Kidney (tissue), 13 donors: ENCODE measurements at regions not wholly inside any gene's neighbourhood (a gene's known extent, or its start where the extent isn't known, plus 50 kb on each side); places are given as distances from the start of the nearest gene placed in this dataset.

ENCODE experiments used
- DNase-seq, 5 donors: peaks; one replicate each; pipeline ENCODE4 v3.0.0-alpha.2; 2013 to 2020
- FAIRE-seq: peaks from 2 replicates; lab custom pipeline; 2012; peaks lifted over from hg19 to GRCh38; lab: Jason Lieb, UNC
- H3K27ac ChIP-seq, 2 donors: one replicate each; pipeline ENCODE4 v1.7.0; 2013; ENCODE audit warnings: low read depth in 2 of 2, low read length in 2 of 2, inconsistent platforms in 1 of 2
- H3K27me3 ChIP-seq: one replicate; pipeline ENCODE4 v1.7.1; 2013; ENCODE audit warnings: low read length, inconsistent platforms; ENCODE audit not compliant: control insufficient read depth, insufficient read depth
- H3K36me3 ChIP-seq, 3 donors: one replicate each; pipeline versions ENCODE4 v1.7.0 to v1.7.1; 2013; ENCODE audit warnings: low read length in 3 of 3, control low read depth in 1 of 3, inconsistent platforms in 1 of 3; ENCODE audit not compliant: insufficient read depth in 3 of 3, control insufficient read depth in 2 of 3
- H3K4me1 ChIP-seq, 3 donors: one replicate each; pipeline versions ENCODE4 v1.7.0 to v1.7.1; 2013; ENCODE audit warnings: low read length in 3 of 3, inconsistent platforms in 1 of 3, low read depth in 1 of 3; ENCODE audit not compliant: control insufficient read depth in 2 of 3, insufficient read depth in 2 of 3
- H3K4me3 ChIP-seq, 3 donors: one replicate each; pipeline versions ENCODE4 v1.7.0 to v1.8.1; 2013; ENCODE audit warnings: low read length in 3 of 3, control low read depth in 1 of 3, inconsistent platforms in 1 of 3
- H3K9ac ChIP-seq, 3 donors: one replicate each; pipeline versions ENCODE4 v1.7.0 to v1.7.1; 2013; ENCODE audit warnings: low read length in 3 of 3, control low read depth in 1 of 3, inconsistent platforms in 1 of 3
- H3K9me3 ChIP-seq, 3 donors: one replicate each; pipeline versions ENCODE4 v1.7.0 to v1.7.1; 2013; ENCODE audit warnings: low read length in 3 of 3, control low read depth in 1 of 3, inconsistent platforms in 1 of 3; ENCODE audit not compliant: control insufficient read depth in 2 of 3, insufficient read depth in 1 of 3
- intact Hi-C: fragments of 100-400 bp; cut with DNase I; formaldehyde crosslinking; loops from one replicate; pipeline ENCODE4 v1.11.1; 2022
- TF ChIP-seq, protein P1 (sequence below): IDR thresholded peaks from 3 replicates; pipeline ENCODE4 v1.5.1; 2012; ENCODE audit warnings: mild to moderate bottlenecking, moderate library complexity, borderline replicate concordance; ENCODE audit not compliant: insufficient read depth; ENCODE audit errors: extremely low read depth
- donor health status: control.
- donor health status: control.
- donor health status: control.
- donor health status: control.
- donor health status: control.
- donor health status: DM: yes; HTN: yes; CAD: no.
- donor health status: Normal renal cell carcinoma (clear cell type).

DNA sequence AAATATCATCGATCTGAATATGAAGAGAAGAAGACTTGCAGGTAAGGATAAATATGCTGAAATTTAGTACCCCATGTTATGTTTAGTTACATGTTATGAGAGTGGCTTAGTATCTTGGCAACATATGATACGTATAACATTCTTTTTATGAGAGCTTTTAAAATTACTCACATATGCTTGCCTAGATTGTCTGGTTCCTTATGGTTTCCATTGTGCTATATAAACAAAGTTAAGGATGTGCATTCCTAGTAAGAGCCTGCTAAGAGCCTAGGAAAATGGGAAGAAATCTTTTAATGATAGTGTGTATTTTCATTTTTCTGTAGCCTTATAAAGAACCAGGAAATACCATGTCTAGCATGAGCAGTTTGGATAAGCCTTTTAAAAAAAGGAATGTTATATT is 112.0 kb upstream of the KCNN2 start:
- Histone ChIP-seq H3K9me3 (no peaks in the 10 kb centered on the region), H3K27ac (no peak overlapping the region), H3K27me3 (no peaks in the 10 kb centered on the region), H3K4me1 (no peaks in the 10 kb centered on the region), H3K4me3 (no peak overlapping the region), H3K9ac (no peak overlapping the region), H3K36me3 (no peaks in the 10 kb centered on the region)
- FAIRE-seq = no peak
- intact Hi-C loops = no loop called here
- DNase-seq = peak in 2 of 5 donors; percentile 8 to 53
- TF ChIP-seq, protein P1, sequence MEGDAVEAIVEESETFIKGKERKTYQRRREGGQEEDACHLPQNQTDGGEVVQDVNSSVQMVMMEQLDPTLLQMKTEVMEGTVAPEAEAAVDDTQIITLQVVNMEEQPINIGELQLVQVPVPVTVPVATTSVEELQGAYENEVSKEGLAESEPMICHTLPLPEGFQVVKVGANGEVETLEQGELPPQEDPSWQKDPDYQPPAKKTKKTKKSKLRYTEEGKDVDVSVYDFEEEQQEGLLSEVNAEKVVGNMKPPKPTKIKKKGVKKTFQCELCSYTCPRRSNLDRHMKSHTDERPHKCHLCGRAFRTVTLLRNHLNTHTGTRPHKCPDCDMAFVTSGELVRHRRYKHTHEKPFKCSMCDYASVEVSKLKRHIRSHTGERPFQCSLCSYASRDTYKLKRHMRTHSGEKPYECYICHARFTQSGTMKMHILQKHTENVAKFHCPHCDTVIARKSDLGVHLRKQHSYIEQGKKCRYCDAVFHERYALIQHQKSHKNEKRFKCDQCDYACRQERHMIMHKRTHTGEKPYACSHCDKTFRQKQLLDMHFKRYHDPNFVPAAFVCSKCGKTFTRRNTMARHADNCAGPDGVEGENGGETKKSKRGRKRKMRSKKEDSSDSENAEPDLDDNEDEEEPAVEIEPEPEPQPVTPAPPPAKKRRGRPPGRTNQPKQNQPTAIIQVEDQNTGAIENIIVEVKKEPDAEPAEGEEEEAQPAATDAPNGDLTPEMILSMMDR = no peak

DNA sequence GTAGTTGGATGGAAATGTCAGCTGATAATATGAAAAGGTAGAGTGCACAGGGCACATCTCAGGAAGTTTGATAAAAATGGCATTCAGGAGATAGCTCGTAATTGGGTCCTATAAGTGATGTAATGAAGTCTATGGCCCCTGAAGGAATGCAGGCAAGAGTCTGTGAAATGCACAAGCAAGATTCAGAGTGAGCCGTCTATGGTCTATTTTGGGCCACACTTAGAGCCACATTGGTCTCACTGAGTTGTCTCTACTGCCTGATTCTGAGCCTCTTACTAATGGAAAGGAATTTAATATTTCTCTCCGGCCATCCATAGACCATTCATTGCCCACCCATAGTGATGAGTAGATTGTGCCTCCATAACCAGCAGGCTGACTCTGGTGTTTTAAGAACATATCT is 111.3 kb upstream of the KCNN2 start:
- Histone ChIP-seq H3K27ac (no peak overlapping the region), H3K9me3 (no peaks in the 10 kb centered on the region), H3K9ac (no peak overlapping the region), H3K36me3 (no peaks in the 10 kb centered on the region), H3K4me3 (no peak overlapping the region), H3K4me1 (no peaks in the 10 kb centered on the region), H3K27me3 (no peaks in the 10 kb centered on the region)
- TF ChIP-seq, protein P1 = no peak
- no peak for DNase-seq
- intact Hi-C loops = no loop called here
- FAIRE-seq = no peak

DNA sequence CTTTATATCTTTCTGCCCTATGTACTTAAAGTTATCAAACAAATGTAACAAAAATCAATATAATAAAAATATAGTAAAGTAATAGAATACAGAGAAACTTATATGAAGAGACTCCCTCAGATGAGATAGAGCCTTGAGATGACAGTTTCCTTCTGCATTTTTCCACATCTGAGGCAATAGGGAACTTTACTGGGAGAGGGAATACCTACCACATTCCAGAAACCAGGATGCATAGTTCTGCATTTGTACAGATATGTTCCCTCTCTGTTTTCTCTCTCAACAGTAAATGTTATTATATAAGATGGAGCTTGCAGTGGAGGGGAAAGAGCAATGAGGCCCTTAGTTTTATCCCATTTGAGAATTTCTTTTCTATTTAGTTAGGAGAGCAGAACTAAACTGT is 109.6 kb upstream of the KCNN2 start:
- FAIRE-seq = no peak
- no peak overlapping the region for H3K27ac ChIP-seq
- no peaks in the 10 kb centered on the region for H3K36me3 ChIP-seq
- H3K4me1 ChIP-seq = no peaks in the 10 kb centered on the region
- no peak overlapping the region for H3K9ac ChIP-seq
- no peak overlapping the region for H3K4me3 ChIP-seq
- intact Hi-C loops = no loop called here
- H3K9me3 ChIP-seq = no peaks in the 10 kb centered on the region
- H3K27me3 ChIP-seq = no peaks in the 10 kb centered on the region
- TF ChIP-seq, protein P1 = no peak
- DNase-seq = no peak

DNA sequence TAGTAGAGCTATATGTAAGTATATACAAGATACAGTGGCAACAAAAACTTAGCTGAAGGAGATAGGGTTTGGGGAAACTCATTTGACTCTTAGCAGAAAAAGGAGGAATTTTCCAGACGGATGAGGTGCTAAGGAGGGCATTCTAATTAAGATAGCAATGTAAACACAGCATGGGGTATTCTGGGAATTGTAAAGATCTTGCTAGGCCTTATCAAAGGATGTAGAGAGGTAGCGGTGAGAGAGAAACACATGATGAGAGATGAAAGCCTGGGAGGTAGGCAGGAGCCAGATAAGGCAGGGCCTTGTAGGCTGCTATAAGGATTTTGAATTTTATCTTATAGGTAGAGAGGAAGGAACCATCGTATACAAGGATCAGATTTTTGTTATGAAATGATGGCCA is 106.6 kb upstream of the KCNN2 start:
- Histone ChIP-seq H3K9me3 (no peaks in the 10 kb centered on the region), H3K27me3 (no peaks in the 10 kb centered on the region), H3K4me1 (no peaks in the 10 kb centered on the region), H3K4me3 (no peak overlapping the region), H3K9ac (no peak overlapping the region), H3K27ac (no peak overlapping the region), H3K36me3 (no peaks in the 10 kb centered on the region)
- no peak for FAIRE-seq
- no peak for DNase-seq
- intact Hi-C loops = no loop called here
- TF ChIP-seq, protein P1 = no peak
